ENCODE measurements at regions not wholly inside any gene's neighbourhood (a gene's known extent, or its start where the extent isn't known, plus 50 kb on each side); places are given as distances from the start of the nearest gene placed in this dataset.
"Not testable (repeated sequence)": the region's sequence is repeated elsewhere in the genome, so short reads cannot be mapped to it uniquely, and the experiment has no call there.

DNA sequence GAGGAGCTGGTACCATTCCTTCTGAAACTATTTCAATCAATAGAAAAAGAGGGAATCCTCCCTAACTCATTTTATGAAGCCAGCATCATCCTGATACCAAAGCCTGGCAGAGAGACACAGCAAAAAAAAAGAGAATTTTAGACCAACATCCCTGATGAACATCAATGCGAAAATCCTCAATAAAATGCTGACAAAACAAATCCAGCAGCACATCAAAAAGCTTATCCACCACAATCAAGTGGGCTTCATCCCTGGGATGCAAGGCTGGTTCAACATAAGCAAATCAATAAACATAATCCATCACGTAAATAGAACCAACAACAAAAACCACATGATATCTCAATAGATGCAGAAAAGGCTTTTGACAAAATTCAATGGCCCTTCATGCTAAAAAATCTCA lies 216.0 kb upstream of the GNAI1 start:
- TF ChIP-seq, protein P1, sequence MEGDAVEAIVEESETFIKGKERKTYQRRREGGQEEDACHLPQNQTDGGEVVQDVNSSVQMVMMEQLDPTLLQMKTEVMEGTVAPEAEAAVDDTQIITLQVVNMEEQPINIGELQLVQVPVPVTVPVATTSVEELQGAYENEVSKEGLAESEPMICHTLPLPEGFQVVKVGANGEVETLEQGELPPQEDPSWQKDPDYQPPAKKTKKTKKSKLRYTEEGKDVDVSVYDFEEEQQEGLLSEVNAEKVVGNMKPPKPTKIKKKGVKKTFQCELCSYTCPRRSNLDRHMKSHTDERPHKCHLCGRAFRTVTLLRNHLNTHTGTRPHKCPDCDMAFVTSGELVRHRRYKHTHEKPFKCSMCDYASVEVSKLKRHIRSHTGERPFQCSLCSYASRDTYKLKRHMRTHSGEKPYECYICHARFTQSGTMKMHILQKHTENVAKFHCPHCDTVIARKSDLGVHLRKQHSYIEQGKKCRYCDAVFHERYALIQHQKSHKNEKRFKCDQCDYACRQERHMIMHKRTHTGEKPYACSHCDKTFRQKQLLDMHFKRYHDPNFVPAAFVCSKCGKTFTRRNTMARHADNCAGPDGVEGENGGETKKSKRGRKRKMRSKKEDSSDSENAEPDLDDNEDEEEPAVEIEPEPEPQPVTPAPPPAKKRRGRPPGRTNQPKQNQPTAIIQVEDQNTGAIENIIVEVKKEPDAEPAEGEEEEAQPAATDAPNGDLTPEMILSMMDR (IDR thresholded peaks at IDR 0.05): not testable (repeated sequence)
- TF ChIP-seq POLR2A (IDR thresholded peaks at IDR 0.05): not testable (repeated sequence)

Data from uterus (tissue), 2 donors.